GM19025 (cell line): ENCODE measurements at regions not wholly inside any gene's neighbourhood (a gene's known extent, or its start where the extent isn't known, plus 50 kb on each side); places are given as distances from the start of the nearest gene placed in this dataset.

Experiments used
- ATAC-seq: cut with Tn5 transposase; IDR thresholded peaks from one replicate; pipeline ENCODE4 v1.9.1; 2021; ENCODE audit warnings: mild to moderate bottlenecking, low read depth, moderate library complexity; ENCODE audit not compliant: unreplicated experiment

- no peak for ATAC-seq
These were observed 319.2 kb upstream of the FMN2 start for GRCh38 chr1:239772446-239772845.

- no peak for ATAC-seq
These were observed 316.2 kb upstream of the FMN2 start for GRCh38 chr1:239775466-239775865.

GRCh38 chr1:239778208-239778813 lies 313.4 kb upstream of the FMN2 start:
- no peak for ATAC-seq

- no peak for ATAC-seq
These were observed 311.7 kb upstream of the FMN2 start for GRCh38 chr1:239779962-239780361.

DNA sequence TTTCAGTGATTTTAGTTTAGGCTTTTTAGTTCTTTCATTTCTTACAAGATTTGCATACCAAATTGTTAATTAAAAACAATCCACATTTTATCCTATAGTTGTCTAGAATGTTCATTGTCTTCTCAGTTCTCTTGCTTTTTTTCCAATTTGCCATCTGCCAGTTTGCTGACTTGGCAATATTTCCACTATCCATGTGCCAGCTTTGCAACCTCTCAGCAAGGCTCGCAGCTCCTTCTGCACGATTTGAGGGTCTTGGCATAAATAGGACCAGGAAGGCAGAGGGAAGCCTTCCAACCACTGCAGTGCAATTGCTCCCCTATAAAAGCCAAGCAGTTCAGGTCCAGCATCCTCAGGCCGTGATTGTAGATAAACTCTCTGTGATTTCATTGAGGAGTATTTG lies 306.8 kb upstream of the FMN2 start:
- ATAC-seq: no peak

- ATAC-seq: no peak
These were observed 306.1 kb upstream of the FMN2 start for GRCh38 chr1:239785576-239785975.

DNA sequence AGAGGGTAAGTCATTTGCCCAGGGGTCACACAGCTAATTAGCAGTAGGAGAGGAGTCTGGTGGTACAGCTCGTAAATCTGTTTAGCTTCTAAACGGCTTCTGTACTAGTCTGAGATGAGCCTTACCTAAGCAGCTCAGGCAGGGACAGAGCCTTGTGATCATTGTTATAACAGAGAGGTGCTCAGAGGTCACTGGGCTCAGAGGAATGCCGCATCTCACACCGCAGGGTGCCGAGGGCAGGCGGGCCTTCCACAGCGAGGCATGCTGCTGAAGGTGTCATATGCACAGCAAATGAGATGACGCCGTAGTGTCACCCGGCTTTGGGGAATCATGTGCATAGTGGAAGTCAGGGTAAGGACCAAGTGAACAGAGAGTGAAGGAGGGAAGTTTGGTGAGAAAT lies 305.2 kb upstream of the FMN2 start:
- no peak for ATAC-seq

GRCh38 chr1:239792157-239792556 lies 299.5 kb upstream of the FMN2 start:
- ATAC-seq: no peak

DNA sequence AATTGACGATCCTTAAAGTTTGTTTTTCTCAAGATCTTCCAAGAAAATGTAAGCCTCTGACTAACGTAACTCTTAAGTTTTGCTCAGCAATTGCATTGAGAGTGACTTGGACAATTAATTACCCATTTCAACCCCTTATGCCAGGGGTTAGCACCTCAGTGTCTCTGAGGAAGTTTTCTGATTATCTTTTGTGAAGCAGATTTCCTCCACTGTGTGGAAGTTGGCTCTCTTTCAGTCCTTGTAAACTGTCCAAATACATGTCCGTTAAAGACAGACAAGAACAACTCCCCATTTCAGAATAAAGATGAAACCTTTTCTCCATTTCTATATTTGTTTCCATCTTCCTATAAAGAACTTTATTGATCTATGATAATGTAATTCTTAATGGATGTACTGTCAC lies 296.4 kb upstream of the FMN2 start:
- ATAC-seq: no peak

DNA sequence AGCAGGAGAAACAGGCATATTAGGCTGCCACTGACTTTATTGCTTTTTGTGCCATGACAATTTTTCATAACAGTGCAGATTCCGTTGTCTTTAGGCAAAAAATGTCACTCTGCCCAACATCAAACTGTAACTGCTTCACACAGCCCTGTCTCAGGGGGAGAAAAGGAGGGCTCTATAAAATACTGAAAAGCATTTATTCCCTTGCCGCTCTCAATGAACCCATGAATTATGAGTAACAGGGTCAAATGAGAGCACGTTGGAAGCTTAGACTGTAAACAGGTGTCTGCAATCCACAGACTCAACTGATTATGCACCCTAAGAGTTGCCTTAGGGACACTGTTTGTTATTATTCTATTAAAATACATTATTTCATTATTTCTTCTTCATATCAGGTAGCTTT lies 292.1 kb upstream of the FMN2 start:
- no peak for ATAC-seq

DNA sequence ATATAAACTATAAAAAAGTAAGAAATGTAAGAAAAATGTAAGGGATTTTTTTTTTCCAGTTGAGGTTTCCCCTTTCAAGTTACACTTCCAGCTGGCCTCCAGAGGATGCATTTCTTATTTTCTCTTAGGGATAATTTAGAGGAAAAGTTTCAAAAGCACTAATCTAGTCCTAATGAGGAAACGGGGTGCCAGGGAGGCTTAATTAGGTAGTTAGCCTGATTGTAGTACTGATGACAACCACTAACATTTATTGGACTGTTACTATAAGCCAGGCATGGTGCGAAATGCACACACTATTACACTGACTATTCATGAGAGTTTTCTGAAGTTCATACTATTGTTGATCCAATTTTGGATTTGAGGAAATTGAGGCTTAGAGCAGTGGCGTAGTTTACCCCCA lies 290.8 kb upstream of the FMN2 start:
- ATAC-seq: no peak

GRCh38 chr1:239802275-239802674 lies 289.4 kb upstream of the FMN2 start:
- no peak for ATAC-seq

- ATAC-seq: no peak
These were observed 287.9 kb upstream of the FMN2 start for GRCh38 chr1:239803781-239804180.

- ATAC-seq: no peak
These were observed 287.4 kb upstream of the FMN2 start for GRCh38 chr1:239804266-239804665.

GRCh38 chr1:239805042-239805441 lies 286.6 kb upstream of the FMN2 start:
- no peak for ATAC-seq

DNA sequence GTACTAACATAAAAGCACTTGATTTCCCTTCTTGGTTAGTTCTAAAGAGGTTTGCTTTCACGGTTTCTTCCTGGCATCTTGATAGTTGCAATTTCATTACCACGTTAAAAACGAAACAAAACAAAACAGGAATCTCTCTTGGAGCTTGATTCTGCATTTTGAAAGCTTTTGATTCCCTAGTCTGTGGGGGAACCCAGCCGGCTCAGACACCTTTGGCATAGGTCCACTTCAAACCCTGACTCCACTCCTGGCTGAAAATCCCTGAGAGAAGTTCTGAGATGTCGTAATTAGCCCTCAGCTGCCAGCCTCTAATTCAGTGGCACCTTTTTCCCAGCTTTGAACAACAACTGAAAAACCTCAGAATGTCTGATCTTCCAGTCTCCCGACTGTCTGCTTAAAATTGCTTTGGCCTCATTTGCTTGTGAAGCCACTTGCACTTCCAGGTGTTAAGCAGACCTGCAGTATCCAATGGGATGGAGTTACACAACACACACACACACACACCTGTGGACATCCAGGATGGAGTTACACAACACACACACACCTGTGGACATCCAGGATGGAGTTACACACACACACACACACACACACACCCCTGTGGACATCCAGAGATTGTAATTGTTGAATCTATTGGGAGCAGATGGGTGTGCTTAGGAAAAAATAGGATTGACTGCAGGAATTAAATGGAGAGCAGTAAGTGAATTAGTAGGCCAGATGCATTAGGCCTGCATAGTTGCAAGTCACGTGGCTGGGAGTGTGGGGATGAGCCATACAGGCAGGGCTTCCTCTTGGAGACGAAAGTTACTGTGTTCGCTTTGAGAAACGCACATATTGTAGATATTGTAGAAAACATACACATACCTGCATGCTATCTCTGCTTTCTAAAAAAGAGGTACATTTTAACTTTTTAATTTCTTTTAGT lies 285.6 kb upstream of the FMN2 start:
- ATAC-seq: no peak

- ATAC-seq: no peak
These were observed 284.8 kb upstream of the FMN2 start for GRCh38 chr1:239806897-239807296.

GRCh38 chr1:239807361-239807760 lies 284.3 kb upstream of the FMN2 start:
- no peak for ATAC-seq

DNA sequence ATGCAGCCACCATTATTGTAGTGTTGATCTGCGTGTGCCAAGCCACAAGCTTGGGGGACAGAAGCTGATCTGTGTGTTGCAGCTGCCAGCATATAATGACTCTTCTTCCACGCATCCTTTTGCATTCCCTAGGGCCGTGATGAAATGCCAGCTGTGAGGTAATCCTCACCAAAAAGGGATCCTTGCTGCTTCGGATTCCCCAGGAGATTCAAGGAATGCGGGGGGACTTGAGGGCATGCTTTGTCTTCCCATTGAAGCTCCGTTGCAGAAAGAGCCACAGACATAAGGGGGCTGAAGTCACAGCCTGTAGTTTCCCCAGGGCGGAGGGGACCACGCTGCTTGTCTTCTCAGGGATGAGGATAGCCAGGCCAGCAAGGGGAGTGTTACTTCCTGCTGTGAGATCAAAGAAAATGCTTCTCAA lies 281.6 kb upstream of the FMN2 start:
- no peak for ATAC-seq

- no peak for ATAC-seq
These were observed 280.3 kb upstream of the FMN2 start for GRCh38 chr1:239811211-239811885.

DNA sequence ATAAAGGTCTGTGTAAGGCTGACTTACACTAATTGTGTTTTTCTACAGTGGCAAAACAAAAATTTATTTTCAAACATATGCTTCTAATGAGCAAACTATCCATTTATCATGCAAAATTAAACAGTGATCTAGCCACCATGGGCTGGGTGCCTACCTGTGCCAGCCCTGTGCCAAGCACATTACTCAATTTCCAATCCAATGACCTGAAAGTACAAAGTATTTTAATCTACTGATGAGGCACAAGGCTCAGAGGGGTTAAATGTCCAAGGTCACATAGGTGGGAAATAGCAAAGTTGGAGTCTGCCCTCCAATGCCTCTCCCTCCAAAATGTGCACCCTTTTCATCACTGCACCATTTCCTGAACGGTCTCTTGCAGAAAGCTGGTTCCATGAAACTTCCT lies 279.1 kb upstream of the FMN2 start:
- no peak for ATAC-seq
